GM11168 (cell line): ENCODE measurements at regions not wholly inside any gene's neighbourhood (a gene's known extent, or its start where the extent isn't known, plus 50 kb on each side); places are given as distances from the start of the nearest gene placed in this dataset.

Source experiments
- in situ Hi-C: fragments of 300-500 bp; cut with MboI; formaldehyde crosslinking; loops from one replicate; pipeline ENCODE4 v1.12.0; 2022; ENCODE audit warnings: low sequenced_read_pairs; ENCODE audit not compliant: unreplicated experiment

DNA sequence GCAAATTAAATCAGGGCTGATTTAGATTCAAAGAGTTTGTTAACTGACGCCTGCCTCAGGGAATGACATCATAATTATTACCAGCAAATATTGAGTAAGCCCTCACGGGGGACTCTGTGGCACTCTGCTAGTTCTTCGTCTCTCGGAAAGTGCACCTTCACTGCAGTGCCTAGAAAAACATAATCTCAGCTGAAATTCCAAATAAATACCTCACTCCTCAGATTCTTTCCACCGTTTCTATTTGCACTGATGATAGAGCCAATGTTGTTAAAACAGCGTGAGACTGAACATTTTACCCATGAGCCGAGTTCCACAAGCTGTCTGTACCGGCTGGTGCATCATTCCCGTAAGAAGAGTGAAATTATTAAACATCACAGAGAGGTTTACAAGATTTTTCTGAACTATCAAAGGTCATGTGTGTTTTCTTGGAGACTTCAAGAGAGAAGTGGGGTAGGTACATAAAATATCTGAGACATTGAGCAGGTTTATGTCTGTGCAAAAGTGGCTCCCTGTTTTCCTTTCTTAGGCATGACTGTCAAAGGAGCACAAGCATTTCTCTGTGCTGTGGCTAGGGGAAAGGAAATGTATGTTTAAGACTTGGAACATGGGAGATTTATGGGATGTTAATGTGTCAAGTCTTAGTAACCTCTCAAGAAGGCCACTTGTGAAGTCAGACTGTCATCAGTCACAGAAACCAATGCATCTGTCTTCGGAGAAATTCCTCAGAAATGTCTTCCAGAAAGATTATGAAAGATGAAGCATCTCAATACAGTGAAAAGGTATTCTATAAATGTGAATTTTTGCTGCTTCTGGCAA, 119.6 kb downstream of the CBLL2 start:
- in situ Hi-C loops, result no loop called here

GRCh38 chrX:22395372-22395771, 122.7 kb downstream of the CBLL2 start:
- in situ Hi-C loops, result no loop called here

DNA sequence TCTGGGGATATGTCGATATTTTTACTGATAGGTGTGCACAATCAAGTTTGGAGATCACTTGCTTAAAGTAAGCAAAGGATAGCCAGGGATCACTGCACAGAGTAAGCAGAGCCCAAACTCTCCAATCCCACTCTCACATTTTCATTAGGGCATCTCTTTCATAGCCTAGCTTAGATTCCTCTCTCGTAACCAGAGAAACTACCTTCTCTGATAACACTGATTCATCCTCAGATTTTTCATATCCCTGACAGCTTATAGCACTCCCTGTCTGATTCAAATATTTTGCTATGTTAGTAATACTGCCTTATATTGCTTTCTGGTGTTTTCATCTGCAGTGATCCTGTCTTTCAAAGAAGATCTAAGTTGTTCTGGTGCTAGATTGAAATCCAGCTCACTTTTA, 123.7 kb downstream of the CBLL2 start:
- in situ Hi-C loops, result no loop called here

DNA sequence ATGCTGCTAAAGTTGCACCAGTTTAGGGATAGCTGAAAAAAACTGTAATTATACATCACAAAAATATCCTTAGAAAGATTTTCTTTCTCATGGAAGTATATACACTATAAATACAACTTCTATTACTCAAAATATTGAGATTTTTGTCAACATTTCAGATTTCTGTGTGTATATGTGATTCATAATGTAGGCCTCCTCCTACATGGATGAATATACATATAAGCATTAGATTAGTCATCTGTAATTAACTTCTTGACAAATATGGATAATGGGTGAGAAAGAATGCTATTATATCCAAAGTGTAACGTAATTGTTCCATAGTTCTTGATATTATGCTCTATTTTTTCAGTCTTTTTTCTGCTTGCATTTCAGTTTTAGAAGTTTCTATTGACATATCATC, 124.9 kb downstream of the CBLL2 start:
- in situ Hi-C loops, result no loop called here

DNA sequence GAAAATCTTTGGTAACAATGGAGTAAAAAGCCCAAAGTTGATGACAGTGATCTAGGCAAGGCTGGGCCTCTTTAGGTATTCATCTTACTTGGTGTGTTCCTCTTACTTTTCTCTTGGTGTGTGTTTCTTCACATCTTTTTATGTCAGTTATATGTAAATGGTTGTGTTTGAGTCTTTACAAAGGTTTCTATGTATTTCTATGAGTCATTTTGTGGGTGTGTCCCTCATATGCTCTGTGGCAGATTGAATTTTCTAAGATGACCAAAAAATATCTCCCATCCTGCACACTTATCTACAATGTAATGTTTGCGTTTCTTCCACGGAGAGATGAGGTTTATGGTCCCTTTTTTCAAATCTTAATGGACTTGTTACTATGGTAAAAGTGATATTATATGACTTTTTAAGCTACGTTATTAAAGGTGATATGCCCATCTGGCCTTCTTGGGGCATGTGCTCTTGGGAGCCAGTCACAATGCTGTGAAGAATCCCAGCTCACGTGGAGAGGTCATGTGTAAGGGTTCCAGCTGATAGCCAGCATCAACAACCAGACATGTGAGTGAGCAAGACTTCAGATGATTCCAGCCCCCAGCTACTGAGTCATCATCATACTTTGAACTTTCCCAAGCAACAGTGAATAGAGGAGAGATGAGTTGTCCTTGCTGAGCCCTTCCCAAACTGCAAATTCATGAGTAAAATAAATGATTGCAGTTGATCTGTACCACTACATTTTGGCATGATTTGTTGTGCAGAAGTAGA, 126.9 kb downstream of the CBLL2 start:
- in situ Hi-C loops, result no loop called here

- in situ Hi-C loops, result no loop called here
Measured at GRCh38 chrX:22404297-22404696, 131.6 kb downstream of the CBLL2 start.

DNA sequence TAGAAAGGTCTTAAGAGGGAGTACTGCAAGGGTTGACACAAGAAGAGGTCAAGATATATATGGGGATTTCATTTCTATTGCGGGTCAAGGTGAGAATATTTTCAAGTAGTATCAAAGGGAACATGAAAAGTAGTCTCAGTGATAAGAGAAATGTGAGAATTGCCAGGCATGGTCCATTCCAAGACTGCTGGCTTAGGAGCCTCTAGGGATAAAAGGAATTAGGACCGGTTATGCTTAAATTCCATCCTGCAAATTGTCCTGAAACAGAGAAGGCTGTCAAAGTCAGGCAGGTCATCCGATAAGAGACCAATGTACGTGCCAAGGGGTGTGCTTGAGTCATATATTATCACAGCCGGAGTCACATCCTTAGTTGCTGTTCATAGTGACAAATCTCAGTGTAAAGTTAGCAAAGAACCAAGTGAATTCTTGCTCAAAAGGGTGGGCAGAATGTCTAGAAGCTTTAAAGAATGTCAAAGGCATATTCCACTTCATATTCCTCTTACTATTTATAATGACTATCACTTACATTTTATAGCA, 133.6 kb downstream of the CBLL2 start:
- in situ Hi-C loops, result no loop called here

GRCh38 chrX:22409418-22409817, 136.7 kb downstream of the CBLL2 start:
- in situ Hi-C loops, result no loop called here

- in situ Hi-C loops, result no loop called here
Measured at GRCh38 chrX:22424122-22424915, 151.6 kb downstream of the CBLL2 start.

- in situ Hi-C loops, result no loop called here
Measured at GRCh38 chrX:22424919-22425318, 152.2 kb downstream of the CBLL2 start.

GRCh38 chrX:22429704-22430103, 157.0 kb downstream of the CBLL2 start:
- in situ Hi-C loops, result no loop called here

- in situ Hi-C loops, result no loop called here
Measured at GRCh38 chrX:22430701-22431100, 158.0 kb downstream of the CBLL2 start.

DNA sequence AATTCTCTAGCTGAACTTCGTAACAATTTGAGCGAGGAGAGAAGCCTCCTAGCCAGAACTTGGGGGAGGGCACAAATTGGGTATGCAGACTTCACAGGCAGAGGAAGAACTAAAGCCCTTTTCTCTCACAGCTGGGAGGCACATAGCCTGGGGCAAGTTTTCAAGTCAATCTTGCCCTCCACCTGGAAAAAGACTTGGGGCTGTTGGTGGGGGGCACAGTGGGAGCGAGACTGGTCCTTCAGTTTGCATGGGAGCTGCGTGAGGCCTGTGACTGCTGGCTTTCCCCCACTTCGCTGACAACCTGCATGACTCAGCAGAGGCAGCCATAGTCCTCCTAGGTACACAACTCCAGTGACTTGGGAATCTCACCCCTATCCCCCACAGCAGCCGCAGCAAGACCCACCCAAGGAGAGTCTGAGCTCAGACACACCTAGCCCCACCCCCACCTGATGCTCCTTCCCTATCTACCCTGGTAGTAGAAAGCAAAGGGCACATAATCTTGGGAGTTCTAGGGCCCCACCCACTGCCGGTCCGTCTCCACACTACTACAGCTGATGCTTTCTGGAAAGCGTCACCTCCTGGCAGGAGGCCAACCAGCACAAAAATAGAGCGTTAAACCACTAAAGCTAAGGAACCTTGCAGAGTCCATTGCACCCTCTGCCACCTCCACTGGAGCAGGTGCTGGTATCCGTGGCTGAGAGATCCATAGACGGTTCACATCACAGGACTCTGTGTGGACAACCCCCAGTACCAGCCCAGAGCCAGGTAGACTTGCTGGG, 160.8 kb downstream of the CBLL2 start:
- in situ Hi-C loops, result no loop called here

DNA sequence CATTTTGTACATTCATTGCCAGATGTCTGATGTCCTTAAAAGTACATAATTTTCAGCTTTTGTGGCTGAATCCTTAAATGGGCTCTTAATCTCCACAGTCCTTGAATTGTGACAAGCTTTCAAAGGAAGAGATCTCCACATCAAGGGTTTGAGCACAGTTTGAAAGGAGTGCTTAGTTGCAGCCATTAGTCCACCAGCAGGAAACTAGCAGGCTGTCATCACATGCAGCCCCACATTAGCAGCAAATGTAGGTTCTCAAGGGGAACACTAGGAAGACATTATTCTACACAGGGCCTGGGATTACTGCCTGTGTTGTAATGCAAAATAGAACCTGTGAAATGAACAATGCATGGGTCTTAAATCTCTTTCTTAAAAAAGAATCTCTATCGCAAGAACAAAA, 173.2 kb downstream of the CBLL2 start:
- in situ Hi-C loops, result no loop called here

- in situ Hi-C loops, result no loop called here
Measured at GRCh38 chrX:22462959-22463358, 190.2 kb downstream of the CBLL2 start.

GRCh38 chrX:22467571-22467970, 194.9 kb downstream of the CBLL2 start:
- in situ Hi-C loops, result no loop called here

DNA sequence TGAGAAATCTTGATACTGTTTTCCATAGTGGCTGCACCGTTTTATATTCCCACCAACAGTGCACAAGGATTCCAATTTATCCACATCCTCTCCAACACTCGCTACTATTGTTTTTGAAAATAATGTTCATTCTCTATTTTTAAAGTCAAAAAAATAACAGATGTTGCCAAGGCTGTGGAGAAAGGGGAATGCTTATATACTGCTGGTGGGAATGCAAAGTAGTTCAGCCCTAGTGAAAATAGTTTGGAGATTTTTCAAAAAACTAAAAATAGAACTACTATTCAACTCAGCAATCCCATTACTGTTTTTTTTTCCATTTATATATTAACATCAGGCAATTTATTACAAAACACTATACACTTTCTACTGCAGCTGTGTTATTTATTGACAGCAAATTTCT, 208.7 kb downstream of the CBLL2 start:
- in situ Hi-C loops, result no loop called here

DNA sequence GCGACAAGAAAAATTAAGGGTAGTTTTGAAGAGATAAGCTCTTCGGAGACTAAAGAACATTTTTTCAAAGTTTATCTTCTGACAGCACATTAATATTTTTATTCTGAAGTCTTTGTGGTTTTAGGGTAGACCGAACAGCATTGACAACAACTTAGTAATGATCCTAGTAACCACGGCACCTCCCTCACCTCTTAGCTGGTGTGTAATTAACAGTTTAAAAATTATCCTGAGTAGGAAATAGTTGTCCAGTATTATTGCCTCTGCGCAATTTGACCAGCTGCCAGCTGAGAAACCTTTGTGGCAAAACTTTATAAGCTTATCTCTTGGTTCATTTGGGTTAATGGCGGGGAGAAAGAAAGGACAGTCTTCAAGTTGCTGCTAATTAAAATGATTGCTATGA, 213.6 kb downstream of the CBLL2 start:
- in situ Hi-C loops, result no loop called here

DNA sequence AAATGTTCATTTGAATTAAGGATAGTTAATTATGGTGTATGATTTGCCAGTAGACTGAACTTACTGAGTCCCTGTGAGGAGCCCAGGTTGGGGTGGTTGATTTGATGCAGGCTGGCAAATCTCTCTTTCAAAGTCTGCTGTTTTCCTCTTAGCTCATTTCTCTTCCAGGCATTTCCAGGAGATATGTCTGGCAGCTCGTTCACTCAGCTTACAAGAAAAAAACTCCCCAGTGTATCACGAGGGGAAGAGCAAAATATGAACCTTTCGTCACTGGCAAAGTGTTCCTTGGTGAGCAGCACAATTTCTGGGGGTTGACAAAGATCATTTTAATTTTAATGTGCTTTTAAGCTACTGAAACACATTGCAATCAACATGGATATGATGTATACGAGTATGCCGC, 244.2 kb downstream of the CBLL2 start:
- in situ Hi-C loops, result no loop called here
